CD14-positive monocyte (primary cell): ENCODE measurements at regions not wholly inside any gene's neighbourhood (a gene's known extent, or its start where the extent isn't known, plus 50 kb on each side); places are given as distances from the start of the nearest gene placed in this dataset.

Experiments
- DNase-seq, 3 donors: peaks; one replicate each; pipeline ENCODE4 v3.0.0-alpha.2; 2011 to 2022
- H2AFZ ChIP-seq: 2 replicates; pipeline ENCODE4 v1.6.0; 2012; ENCODE audit warnings: mild to moderate bottlenecking, low read depth, low read length, inconsistent platforms; ENCODE audit not compliant: insufficient read depth, poor library complexity, severe bottlenecking
- H3K27ac ChIP-seq, 2 donors: 1 replicate in 1 of 2; 2 replicates in 1 of 2; pipeline ENCODE4 v1.5.1; 2012 to 2013; ENCODE audit warnings: low read length in 2 of 2, control low read depth in 1 of 2, inconsistent platforms in 1 of 2, low read depth in 1 of 2, mild to moderate bottlenecking in 1 of 2
- H3K27me3 ChIP-seq, 2 donors: one replicate each; pipeline versions ENCODE4 v1.6.0 to v1.6.1; 2011 to 2013; ENCODE audit warnings: low read length in 2 of 2; ENCODE audit not compliant: control insufficient read depth in 2 of 2, insufficient read depth in 2 of 2
- H3K36me3 ChIP-seq, 2 donors: replicated peaks in 1 of 2; 1 replicate in 1 of 2; 2 replicates in 1 of 2; pipeline versions ENCODE4 v1.5.1 to v1.6.1; 2012 to 2013; ENCODE audit warnings: low read length in 2 of 2, control low read depth in 1 of 2, inconsistent platforms in 1 of 2, mild to moderate bottlenecking in 1 of 2; ENCODE audit not compliant: insufficient read depth in 2 of 2, control insufficient read depth in 1 of 2
- H3K4me1 ChIP-seq, 2 donors: 1 replicate in 1 of 2; 2 replicates in 1 of 2; pipeline versions ENCODE4 v1.5.1 to v1.6.1; 2012 to 2013; ENCODE audit warnings: low read length in 2 of 2, control low read depth in 1 of 2, inconsistent platforms in 1 of 2, mild to moderate bottlenecking in 1 of 2, moderate library complexity in 1 of 2; ENCODE audit not compliant: insufficient read depth in 2 of 2, control insufficient read depth in 1 of 2
- H3K4me2 ChIP-seq: replicated peaks from 2 replicates; pipeline ENCODE3; 2012; ENCODE audit warnings: low read length, moderate library complexity, mild to moderate bottlenecking; ENCODE audit not compliant: poor library complexity, severe bottlenecking; ENCODE audit errors: extremely low read depth
- H3K4me3 ChIP-seq, 3 experiments: fragments of 200-600 bp in 1 of 3; sonication (generic) in 1 of 3; replicated peaks in 1 of 3; 1 replicate in 2 of 3; 2 replicates in 1 of 3; pipeline ENCODE4 v1.5.1; 2011 to 2013; ENCODE audit warnings: low read length in 3 of 3, mild to moderate bottlenecking in 3 of 3, control low read depth in 2 of 3, low read depth in 2 of 3, inconsistent platforms in 1 of 3, moderate library complexity in 1 of 3
- H3K79me2 ChIP-seq: 2 replicates; pipeline ENCODE4 v1.6.0; 2012; ENCODE audit warnings: mild to moderate bottlenecking, control low read depth, inconsistent platforms, low read length, moderate library complexity; ENCODE audit not compliant: insufficient read depth
- H3K9ac ChIP-seq: 2 replicates; pipeline ENCODE4 v1.6.0; 2017; ENCODE audit warnings: low read length, mild to moderate bottlenecking; ENCODE audit not compliant: insufficient read depth, poor library complexity, severe bottlenecking
- H3K9me3 ChIP-seq, 2 donors: replicated peaks in 1 of 2; 1 replicate in 1 of 2; 2 replicates in 1 of 2; pipeline versions ENCODE4 v1.5.1 to v1.6.1; 2012 to 2013; ENCODE audit warnings: low read length in 2 of 2, control low read depth in 1 of 2; ENCODE audit not compliant: control insufficient read depth in 1 of 2, insufficient read depth in 1 of 2
- H4K20me1 ChIP-seq: 2 replicates; pipeline ENCODE4 v1.6.0; 2012; ENCODE audit warnings: mild to moderate bottlenecking, low read length, control low read depth, moderate library complexity; ENCODE audit not compliant: insufficient read depth
- H3K27ac Mint-ChIP-seq, 7 donors: one replicate each; pipeline ENCODE4 v1.8.0; 2020; ENCODE audit warnings: mild to moderate bottlenecking in 7 of 7, mixed read lengths in 7 of 7, moderate library complexity in 6 of 7, inconsistent platforms in 2 of 7
- H3K27me3 Mint-ChIP-seq, 3 donors: one replicate each; pipeline ENCODE4 v1.8.0; 2021 to 2022; ENCODE audit warnings: low read depth in 3 of 3, mild to moderate bottlenecking in 3 of 3, mixed read lengths in 3 of 3, moderate library complexity in 3 of 3, inconsistent platforms in 1 of 3
- H3K36me3 Mint-ChIP-seq, 2 donors: one replicate each; pipeline ENCODE4 v1.8.0; 2020; ENCODE audit warnings: mixed read lengths in 2 of 2, inconsistent platforms in 1 of 2, mild to moderate bottlenecking in 1 of 2
- H3K4me1 Mint-ChIP-seq: one replicate; pipeline ENCODE4 v1.8.0; 2020; ENCODE audit warnings: mild to moderate bottlenecking, mixed read lengths
- H3K4me3 Mint-ChIP-seq, 2 donors: one replicate each; pipeline ENCODE4 v1.8.0; 2020; ENCODE audit warnings: mild to moderate bottlenecking in 2 of 2, mixed read lengths in 2 of 2, moderate library complexity in 1 of 2
- H3K9me3 Mint-ChIP-seq, 7 donors: one replicate each; pipeline ENCODE4 v1.8.0; 2020 to 2022; ENCODE audit warnings: mixed read lengths in 7 of 7, mild to moderate bottlenecking in 6 of 7, moderate library complexity in 6 of 7, inconsistent platforms in 2 of 7
- CTCF ChIP-seq: fragments of 200-600 bp; IDR thresholded peaks from one replicate; pipeline ENCODE4 v1.8.0; 2022; ENCODE audit warnings: antibody characterized with exemption, mild to moderate bottlenecking
- WGBS: methylation state at CpG from one replicate; pipeline ENCODE4 v1.1.5; 2013; ENCODE audit warnings: missing lambda C conversion rate; ENCODE audit not compliant: insufficient coverage; 5-methylcytosine and 5-hydroxymethylcytosine counted together
- intact Hi-C, 2 donors: fragments of 100-400 bp; cut with micrococcal nuclease; formaldehyde crosslinking; loops; one replicate each; pipeline versions ENCODE4 v1.15.0 to v1.15.1; 2023

GRCh38 chr2:80706541-80706940 lies 402.0 kb upstream of the LRRTM1 start:
- Mint-ChIP-seq H3K27me3 (peaks cover 0 to 5% (median 3%) of the 10 kb centered on the region in 3 donors), H3K27ac (no peak overlapping the region), H3K4me1 (no peaks in the 10 kb centered on the region), H3K9me3 (peaks cover 2 to 20% (median 3%) of the 10 kb centered on the region in 7 donors), H3K4me3 (no peak overlapping the region), H3K36me3 (no peaks in the 10 kb centered on the region)
- Histone ChIP-seq H3K4me1 (no peaks in the 10 kb centered on the region), H4K20me1 (no peaks in the 10 kb centered on the region), H3K36me3 (no peaks in the 10 kb centered on the region), H3K9ac (no peak overlapping the region), H3K4me3 (no peak overlapping the region), H3K27me3 (no peaks in the 10 kb centered on the region), H3K79me2 (no peaks in the 10 kb centered on the region), H2AFZ (no peak overlapping the region), H3K27ac (no peak overlapping the region), H3K9me3 (peaks cover 0 to 22% of the 10 kb centered on the region in 2 donors), H3K4me2 (no peak overlapping the region)
- no peak for TF ChIP-seq CTCF
- intact Hi-C loops: no loop called here
- no peak for DNase-seq
- 97% methylated on average over 5 of the region's 5 CpGs for WGBS

GRCh38 chr2:80703532-80703931 lies 399.0 kb upstream of the LRRTM1 start:
- no peak overlapping the region for H3K27ac ChIP-seq
- no peak for TF ChIP-seq CTCF
- Mint-ChIP-seq H3K4me3 (no peak overlapping the region), H3K4me1 (no peaks in the 10 kb centered on the region), H3K27me3 (peaks cover 2 to 3% (median 2%) of the 10 kb centered on the region in 3 donors), H3K9me3 (peaks cover 3 to 16% (median 4%) of the 10 kb centered on the region in 7 donors), H3K36me3 (no peaks in the 10 kb centered on the region), H3K27ac (no peak overlapping the region)
- no peaks in the 10 kb centered on the region for H3K27me3 ChIP-seq
- H3K4me1 ChIP-seq: no peaks in the 10 kb centered on the region
- WGBS: no CpG with 5 or more reads among the region's 3 CpGs
- DNase-seq: no peak
- H3K9ac ChIP-seq: no peak overlapping the region
- peaks cover 0 to 17% of the 10 kb centered on the region in 2 donors for H3K9me3 ChIP-seq
- H4K20me1 ChIP-seq: no peaks in the 10 kb centered on the region
- no peak overlapping the region for H3K4me2 ChIP-seq
- no peaks in the 10 kb centered on the region for H3K36me3 ChIP-seq
- H3K79me2 ChIP-seq: no peaks in the 10 kb centered on the region
- intact Hi-C loops: no loop called here
- H2AFZ ChIP-seq: no peak overlapping the region
- H3K4me3 ChIP-seq: no peak overlapping the region
